ENCODE measurements at regions not wholly inside any gene's neighbourhood (a gene's known extent, or its start where the extent isn't known, plus 50 kb on each side); places are given as distances from the start of the nearest gene placed in this dataset.

DNA sequence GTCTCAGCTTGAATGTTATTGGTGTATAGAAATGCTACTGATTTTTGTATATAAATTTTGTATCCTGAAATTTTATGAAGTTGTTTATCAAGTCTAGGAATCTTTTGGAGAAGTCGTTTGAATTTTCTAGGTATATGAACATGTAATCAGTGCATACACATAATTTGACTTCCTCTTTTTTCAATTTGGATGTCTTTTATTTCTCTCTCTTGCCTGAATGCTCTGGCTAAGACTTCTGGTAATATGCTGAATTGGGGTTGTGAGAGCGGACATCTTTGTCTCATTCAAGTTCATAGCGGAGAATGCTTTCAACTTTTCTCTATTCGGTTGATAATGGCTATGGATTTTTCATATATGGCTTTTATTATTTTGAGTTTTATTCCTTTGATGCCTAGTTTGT, 100.9 kb upstream of the MCTP2 start:
- TF ChIP-seq, protein P1, sequence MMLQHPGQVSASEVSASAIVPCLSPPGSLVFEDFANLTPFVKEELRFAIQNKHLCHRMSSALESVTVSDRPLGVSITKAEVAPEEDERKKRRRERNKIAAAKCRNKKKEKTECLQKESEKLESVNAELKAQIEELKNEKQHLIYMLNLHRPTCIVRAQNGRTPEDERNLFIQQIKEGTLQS (IDR thresholded peaks at IDR 0.05) = no peak
- TF ChIP-seq, protein P2, sequence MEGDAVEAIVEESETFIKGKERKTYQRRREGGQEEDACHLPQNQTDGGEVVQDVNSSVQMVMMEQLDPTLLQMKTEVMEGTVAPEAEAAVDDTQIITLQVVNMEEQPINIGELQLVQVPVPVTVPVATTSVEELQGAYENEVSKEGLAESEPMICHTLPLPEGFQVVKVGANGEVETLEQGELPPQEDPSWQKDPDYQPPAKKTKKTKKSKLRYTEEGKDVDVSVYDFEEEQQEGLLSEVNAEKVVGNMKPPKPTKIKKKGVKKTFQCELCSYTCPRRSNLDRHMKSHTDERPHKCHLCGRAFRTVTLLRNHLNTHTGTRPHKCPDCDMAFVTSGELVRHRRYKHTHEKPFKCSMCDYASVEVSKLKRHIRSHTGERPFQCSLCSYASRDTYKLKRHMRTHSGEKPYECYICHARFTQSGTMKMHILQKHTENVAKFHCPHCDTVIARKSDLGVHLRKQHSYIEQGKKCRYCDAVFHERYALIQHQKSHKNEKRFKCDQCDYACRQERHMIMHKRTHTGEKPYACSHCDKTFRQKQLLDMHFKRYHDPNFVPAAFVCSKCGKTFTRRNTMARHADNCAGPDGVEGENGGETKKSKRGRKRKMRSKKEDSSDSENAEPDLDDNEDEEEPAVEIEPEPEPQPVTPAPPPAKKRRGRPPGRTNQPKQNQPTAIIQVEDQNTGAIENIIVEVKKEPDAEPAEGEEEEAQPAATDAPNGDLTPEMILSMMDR (IDR thresholded peaks at IDR 0.05 in 2 of 3, conservative IDR thresholded peaks at IDR 0.05 in 1 of 3; ENCODE audit: borderline replicate concordance in 1 of 3, insufficient read depth in 1 of 3, low read depth in 2 of 3, low read length in 2 of 3) = no peak
- TF ChIP-seq POLR2AphosphoS5 (IDR thresholded peaks at IDR 0.05; ENCODE audit: low read depth, low read length) (no peak), YY1 (IDR thresholded peaks at IDR 0.05; ENCODE audit: extremely low read depth, insufficient replicate concordance, low read depth, low read length) (no peak)
- TF ChIP-seq, protein P3, sequence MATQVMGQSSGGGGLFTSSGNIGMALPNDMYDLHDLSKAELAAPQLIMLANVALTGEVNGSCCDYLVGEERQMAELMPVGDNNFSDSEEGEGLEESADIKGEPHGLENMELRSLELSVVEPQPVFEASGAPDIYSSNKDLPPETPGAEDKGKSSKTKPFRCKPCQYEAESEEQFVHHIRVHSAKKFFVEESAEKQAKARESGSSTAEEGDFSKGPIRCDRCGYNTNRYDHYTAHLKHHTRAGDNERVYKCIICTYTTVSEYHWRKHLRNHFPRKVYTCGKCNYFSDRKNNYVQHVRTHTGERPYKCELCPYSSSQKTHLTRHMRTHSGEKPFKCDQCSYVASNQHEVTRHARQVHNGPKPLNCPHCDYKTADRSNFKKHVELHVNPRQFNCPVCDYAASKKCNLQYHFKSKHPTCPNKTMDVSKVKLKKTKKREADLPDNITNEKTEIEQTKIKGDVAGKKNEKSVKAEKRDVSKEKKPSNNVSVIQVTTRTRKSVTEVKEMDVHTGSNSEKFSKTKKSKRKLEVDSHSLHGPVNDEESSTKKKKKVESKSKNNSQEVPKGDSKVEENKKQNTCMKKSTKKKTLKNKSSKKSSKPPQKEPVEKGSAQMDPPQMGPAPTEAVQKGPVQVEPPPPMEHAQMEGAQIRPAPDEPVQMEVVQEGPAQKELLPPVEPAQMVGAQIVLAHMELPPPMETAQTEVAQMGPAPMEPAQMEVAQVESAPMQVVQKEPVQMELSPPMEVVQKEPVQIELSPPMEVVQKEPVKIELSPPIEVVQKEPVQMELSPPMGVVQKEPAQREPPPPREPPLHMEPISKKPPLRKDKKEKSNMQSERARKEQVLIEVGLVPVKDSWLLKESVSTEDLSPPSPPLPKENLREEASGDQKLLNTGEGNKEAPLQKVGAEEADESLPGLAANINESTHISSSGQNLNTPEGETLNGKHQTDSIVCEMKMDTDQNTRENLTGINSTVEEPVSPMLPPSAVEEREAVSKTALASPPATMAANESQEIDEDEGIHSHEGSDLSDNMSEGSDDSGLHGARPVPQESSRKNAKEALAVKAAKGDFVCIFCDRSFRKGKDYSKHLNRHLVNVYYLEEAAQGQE (IDR thresholded peaks at IDR 0.05; ENCODE audit: low read depth) = no peak
